Fibroblast of villous mesenchyme (primary cell): ENCODE measurements at regions not wholly inside any gene's neighbourhood (a gene's known extent, or its start where the extent isn't known, plus 50 kb on each side); places are given as distances from the start of the nearest gene placed in this dataset.

Experiments used
- DNase-seq: peaks from one replicate; pipeline ENCODE4 v3.0.0-alpha.2; 2010; ENCODE audit warnings: low read depth
- H3K4me3 ChIP-seq: 2 replicates; pipeline ENCODE4 v1.5.1; 2011; ENCODE audit warnings: low read depth, mild to moderate bottlenecking, low read length
- TF ChIP-seq, protein P1 (sequence below): IDR thresholded peaks from 2 replicates; pipeline ENCODE4 v1.5.1; 2012; ENCODE audit warnings: low read depth, mild to moderate bottlenecking, low read length; ENCODE audit not compliant: insufficient read depth

DNA sequence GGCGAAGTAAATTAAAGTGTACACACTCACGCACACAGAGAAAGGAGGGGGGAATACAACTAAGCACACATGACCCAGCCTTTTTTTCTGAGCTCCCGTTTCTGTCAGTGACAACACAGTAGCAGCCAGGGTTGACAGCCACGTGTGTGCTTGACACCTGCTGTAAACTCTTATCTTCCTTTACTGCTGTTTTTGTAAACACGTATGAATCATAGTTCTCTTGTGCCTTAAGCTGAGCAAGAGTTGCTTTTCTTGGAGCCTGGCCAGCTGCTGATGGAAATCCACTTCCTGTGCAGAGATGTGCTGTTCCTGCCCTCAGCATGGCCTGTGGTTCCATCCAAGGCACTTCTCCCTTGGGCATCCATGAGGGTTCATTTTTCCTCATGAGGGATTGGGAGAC lies 561.9 kb downstream of the GALR1 start:
- no peak for DNase-seq
- TF ChIP-seq, protein P1, sequence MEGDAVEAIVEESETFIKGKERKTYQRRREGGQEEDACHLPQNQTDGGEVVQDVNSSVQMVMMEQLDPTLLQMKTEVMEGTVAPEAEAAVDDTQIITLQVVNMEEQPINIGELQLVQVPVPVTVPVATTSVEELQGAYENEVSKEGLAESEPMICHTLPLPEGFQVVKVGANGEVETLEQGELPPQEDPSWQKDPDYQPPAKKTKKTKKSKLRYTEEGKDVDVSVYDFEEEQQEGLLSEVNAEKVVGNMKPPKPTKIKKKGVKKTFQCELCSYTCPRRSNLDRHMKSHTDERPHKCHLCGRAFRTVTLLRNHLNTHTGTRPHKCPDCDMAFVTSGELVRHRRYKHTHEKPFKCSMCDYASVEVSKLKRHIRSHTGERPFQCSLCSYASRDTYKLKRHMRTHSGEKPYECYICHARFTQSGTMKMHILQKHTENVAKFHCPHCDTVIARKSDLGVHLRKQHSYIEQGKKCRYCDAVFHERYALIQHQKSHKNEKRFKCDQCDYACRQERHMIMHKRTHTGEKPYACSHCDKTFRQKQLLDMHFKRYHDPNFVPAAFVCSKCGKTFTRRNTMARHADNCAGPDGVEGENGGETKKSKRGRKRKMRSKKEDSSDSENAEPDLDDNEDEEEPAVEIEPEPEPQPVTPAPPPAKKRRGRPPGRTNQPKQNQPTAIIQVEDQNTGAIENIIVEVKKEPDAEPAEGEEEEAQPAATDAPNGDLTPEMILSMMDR = no peak
- no peak overlapping the region for H3K4me3 ChIP-seq

GRCh38 chr18:77815666-77816338 lies 566.2 kb downstream of the GALR1 start:
- TF ChIP-seq, protein P1 = no peak
- no peak for DNase-seq
- no peak overlapping the region for H3K4me3 ChIP-seq

- DNase-seq = no peak
- TF ChIP-seq, protein P1 = no peak
Measured at GRCh38 chr18:77818328-77818727, 568.7 kb downstream of the GALR1 start.

GRCh38 chr18:77820472-77820871 lies 570.8 kb downstream of the GALR1 start:
- DNase-seq = no peak
- H3K4me3 ChIP-seq = no peak overlapping the region
- TF ChIP-seq, protein P1 = no peak

More at GRCh38 chr18:77818328-77818727, 568.7 kb downstream of the GALR1 start:
- H3K4me3 ChIP-seq = no peak overlapping the region

GRCh38 chr18:77821892-77822291 lies 572.2 kb downstream of the GALR1 start:
- DNase-seq = no peak
- no peak overlapping the region for H3K4me3 ChIP-seq
- TF ChIP-seq, protein P1 = no peak

GRCh38 chr18:77822632-77823031 lies 573.0 kb downstream of the GALR1 start:
- DNase-seq = no peak
- TF ChIP-seq, protein P1 = no peak
- no peak overlapping the region for H3K4me3 ChIP-seq

DNA sequence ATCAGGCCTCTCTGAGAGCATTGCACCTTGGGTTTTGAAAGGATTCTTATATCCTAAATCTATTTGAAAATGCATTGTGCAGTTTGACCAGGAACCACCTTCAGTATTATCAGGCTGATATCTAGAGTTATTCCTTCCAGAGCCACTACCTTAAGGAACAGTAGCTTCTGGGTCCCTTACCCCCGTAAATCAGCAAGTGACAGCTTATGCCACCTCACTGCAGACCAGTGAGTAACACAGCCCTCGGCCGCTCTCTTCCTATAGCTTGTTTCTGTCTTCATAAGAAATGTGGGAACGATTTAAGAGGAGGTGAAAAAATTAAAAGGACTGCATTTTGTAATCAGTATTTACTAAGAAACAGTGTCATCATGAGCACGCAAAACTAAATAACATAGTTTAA lies 584.2 kb downstream of the GALR1 start:
- no peak overlapping the region for H3K4me3 ChIP-seq
- TF ChIP-seq, protein P1 = no peak
- no peak for DNase-seq
